Liver (tissue), 3 donors: ENCODE measurements at regions not wholly inside any gene's neighbourhood (a gene's known extent, or its start where the extent isn't known, plus 50 kb on each side); places are given as distances from the start of the nearest gene placed in this dataset.

Experiments used
- EGR1 ChIP-seq, 2 donors: IDR thresholded peaks; 2 replicates each; pipeline ENCODE4 v1.6.1; 2016 to 2018; ENCODE audit warnings: antibody characterized with exemption in 2 of 2, low read depth in 2 of 2
- JUND ChIP-seq, 2 donors: IDR thresholded peaks; 2 replicates each; pipeline ENCODE4 v1.6.1; 2016; ENCODE audit warnings: antibody characterized with exemption in 2 of 2
- RAD21 ChIP-seq, 2 donors: IDR thresholded peaks; 2 replicates each; pipeline ENCODE4 v1.6.1; 2016; ENCODE audit warnings: antibody characterized with exemption in 2 of 2, mild to moderate bottlenecking in 2 of 2
- TAF1 ChIP-seq: conservative IDR thresholded peaks from 2 replicates; pipeline ENCODE4 v1.6.1; 2016; ENCODE audit warnings: antibody characterized with exemption, mild to moderate bottlenecking
- YY1 ChIP-seq: IDR thresholded peaks from 2 replicates; pipeline ENCODE4 v1.6.1; 2016; ENCODE audit warnings: antibody characterized with exemption, mild to moderate bottlenecking
- TF ChIP-seq, protein P1 (sequence below): fragments of 150-350 bp; IDR thresholded peaks from 2 replicates; pipeline ENCODE4 v1.5.1; 2017; ENCODE audit warnings: improper control_type of control experiment, low read depth, low read length; ENCODE audit not compliant: missing input control
- TF ChIP-seq, protein P2 (sequence below): IDR thresholded peaks from 2 replicates; pipeline ENCODE4 v1.6.1; 2016; ENCODE audit warnings: antibody characterized with exemption, mild to moderate bottlenecking
- TF ChIP-seq, protein P3 (sequence below): IDR thresholded peaks from 2 replicates; pipeline ENCODE4 v1.6.1; 2016; ENCODE audit warnings: antibody characterized with exemption
- TF ChIP-seq, protein P4 (sequence below): IDR thresholded peaks from 2 replicates; pipeline ENCODE4 v1.6.1; 2016; ENCODE audit warnings: antibody characterized with exemption
- donor health status: healthy.
- donor health status: healthy.

DNA sequence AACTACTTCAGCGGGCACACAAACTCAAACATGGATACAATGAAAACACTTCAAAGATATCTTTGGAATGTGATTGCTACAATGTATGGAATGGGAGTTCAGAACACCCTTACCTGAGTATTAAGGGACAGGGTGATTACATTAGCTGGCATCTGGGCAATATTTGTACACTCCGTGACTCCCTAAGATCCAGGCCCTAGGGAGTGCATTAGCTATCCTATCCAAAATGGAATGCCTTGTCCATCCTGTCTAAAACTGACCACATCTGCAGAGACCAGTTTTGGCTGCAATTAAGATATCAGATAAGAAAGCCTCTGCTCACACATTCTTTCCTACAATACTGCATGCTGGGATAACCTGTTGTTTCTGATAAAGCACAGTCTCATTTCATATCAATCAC lies 176.6 kb upstream of the EMCN start:
- TF ChIP-seq, protein P1, sequence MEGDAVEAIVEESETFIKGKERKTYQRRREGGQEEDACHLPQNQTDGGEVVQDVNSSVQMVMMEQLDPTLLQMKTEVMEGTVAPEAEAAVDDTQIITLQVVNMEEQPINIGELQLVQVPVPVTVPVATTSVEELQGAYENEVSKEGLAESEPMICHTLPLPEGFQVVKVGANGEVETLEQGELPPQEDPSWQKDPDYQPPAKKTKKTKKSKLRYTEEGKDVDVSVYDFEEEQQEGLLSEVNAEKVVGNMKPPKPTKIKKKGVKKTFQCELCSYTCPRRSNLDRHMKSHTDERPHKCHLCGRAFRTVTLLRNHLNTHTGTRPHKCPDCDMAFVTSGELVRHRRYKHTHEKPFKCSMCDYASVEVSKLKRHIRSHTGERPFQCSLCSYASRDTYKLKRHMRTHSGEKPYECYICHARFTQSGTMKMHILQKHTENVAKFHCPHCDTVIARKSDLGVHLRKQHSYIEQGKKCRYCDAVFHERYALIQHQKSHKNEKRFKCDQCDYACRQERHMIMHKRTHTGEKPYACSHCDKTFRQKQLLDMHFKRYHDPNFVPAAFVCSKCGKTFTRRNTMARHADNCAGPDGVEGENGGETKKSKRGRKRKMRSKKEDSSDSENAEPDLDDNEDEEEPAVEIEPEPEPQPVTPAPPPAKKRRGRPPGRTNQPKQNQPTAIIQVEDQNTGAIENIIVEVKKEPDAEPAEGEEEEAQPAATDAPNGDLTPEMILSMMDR, result no peak
- TF ChIP-seq TAF1 (no peak), RAD21 (IDR thresholded peaks at IDR 0.05) (no peak), JUND (IDR thresholded peaks at IDR 0.05) (no peak), YY1 (no peak), EGR1 (IDR thresholded peaks at IDR 0.05; ENCODE audit: low read depth in 2 of 2) (no peak)
- TF ChIP-seq, protein P2, sequence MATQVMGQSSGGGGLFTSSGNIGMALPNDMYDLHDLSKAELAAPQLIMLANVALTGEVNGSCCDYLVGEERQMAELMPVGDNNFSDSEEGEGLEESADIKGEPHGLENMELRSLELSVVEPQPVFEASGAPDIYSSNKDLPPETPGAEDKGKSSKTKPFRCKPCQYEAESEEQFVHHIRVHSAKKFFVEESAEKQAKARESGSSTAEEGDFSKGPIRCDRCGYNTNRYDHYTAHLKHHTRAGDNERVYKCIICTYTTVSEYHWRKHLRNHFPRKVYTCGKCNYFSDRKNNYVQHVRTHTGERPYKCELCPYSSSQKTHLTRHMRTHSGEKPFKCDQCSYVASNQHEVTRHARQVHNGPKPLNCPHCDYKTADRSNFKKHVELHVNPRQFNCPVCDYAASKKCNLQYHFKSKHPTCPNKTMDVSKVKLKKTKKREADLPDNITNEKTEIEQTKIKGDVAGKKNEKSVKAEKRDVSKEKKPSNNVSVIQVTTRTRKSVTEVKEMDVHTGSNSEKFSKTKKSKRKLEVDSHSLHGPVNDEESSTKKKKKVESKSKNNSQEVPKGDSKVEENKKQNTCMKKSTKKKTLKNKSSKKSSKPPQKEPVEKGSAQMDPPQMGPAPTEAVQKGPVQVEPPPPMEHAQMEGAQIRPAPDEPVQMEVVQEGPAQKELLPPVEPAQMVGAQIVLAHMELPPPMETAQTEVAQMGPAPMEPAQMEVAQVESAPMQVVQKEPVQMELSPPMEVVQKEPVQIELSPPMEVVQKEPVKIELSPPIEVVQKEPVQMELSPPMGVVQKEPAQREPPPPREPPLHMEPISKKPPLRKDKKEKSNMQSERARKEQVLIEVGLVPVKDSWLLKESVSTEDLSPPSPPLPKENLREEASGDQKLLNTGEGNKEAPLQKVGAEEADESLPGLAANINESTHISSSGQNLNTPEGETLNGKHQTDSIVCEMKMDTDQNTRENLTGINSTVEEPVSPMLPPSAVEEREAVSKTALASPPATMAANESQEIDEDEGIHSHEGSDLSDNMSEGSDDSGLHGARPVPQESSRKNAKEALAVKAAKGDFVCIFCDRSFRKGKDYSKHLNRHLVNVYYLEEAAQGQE, result no peak
- TF ChIP-seq, protein P3, sequence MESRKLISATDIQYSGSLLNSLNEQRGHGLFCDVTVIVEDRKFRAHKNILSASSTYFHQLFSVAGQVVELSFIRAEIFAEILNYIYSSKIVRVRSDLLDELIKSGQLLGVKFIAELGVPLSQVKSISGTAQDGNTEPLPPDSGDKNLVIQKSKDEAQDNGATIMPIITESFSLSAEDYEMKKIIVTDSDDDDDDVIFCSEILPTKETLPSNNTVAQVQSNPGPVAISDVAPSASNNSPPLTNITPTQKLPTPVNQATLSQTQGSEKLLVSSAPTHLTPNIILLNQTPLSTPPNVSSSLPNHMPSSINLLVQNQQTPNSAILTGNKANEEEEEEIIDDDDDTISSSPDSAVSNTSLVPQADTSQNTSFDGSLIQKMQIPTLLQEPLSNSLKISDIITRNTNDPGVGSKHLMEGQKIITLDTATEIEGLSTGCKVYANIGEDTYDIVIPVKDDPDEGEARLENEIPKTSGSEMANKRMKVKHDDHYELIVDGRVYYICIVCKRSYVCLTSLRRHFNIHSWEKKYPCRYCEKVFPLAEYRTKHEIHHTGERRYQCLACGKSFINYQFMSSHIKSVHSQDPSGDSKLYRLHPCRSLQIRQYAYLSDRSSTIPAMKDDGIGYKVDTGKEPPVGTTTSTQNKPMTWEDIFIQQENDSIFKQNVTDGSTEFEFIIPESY, result no peak
- TF ChIP-seq, protein P4, sequence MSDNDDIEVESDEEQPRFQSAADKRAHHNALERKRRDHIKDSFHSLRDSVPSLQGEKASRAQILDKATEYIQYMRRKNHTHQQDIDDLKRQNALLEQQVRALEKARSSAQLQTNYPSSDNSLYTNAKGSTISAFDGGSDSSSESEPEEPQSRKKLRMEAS, result no peak
